GM19240 (cell line): ENCODE measurements at regions not wholly inside any gene's neighbourhood (a gene's known extent, or its start where the extent isn't known, plus 50 kb on each side); places are given as distances from the start of the nearest gene placed in this dataset.
"Not testable (repeated sequence)": the region's sequence is repeated elsewhere in the genome, so short reads cannot be mapped to it uniquely, and the experiment has no call there.

Experiments used
- DNase-seq: peaks from one replicate; pipeline ENCODE4 v3.0.0; 2011; ENCODE audit warnings: low spot score; ENCODE audit not compliant: insufficient read length

DNA sequence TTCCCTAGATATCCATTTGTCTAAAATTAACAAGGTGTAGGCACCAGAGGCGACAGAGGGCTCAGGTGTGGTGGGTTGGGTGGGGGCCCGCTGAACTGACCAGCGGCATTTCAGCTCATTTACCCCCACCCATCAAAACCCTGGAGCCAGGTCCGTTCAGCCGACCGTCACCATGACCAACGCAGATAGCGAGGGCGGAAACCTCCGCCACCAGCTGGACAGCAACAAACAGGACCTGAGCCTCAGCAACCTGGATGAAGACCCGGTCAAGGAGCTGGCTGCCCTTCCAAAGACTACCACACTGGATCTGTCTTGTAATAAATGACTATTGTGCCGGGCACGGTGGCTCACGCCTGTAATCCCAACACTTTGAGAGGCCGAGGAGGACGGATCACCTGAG, 120.8 kb upstream of the LGSN start:
- DNase-seq, result no peak

- no peak for DNase-seq
Measured at GRCh38 chr6:63441266-63441956, 121.6 kb upstream of the LGSN start.

DNA sequence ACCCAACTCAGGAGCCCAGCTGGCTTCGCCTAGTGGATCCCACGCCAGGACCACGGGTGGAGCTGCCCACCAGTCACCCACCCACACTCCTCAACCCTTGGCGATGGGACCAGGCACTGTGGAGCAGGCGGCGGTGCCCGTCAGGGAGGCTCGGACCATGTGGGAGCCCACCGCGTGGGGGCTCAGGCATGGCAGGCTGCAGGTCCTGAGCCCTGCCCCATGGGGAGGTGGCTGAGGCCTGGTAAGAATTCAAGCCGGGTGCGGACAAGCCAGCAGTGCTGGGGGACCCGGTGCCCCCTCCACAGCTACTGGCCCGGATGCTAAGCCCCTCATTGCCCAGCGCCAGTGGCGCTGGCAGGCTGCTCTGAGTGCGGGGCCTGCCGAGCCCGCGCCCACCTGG, 123.1 kb upstream of the LGSN start:
- no peak for DNase-seq

GRCh38 chr6:63444768-63445167, 125.0 kb upstream of the LGSN start:
- DNase-seq, result no peak

DNA sequence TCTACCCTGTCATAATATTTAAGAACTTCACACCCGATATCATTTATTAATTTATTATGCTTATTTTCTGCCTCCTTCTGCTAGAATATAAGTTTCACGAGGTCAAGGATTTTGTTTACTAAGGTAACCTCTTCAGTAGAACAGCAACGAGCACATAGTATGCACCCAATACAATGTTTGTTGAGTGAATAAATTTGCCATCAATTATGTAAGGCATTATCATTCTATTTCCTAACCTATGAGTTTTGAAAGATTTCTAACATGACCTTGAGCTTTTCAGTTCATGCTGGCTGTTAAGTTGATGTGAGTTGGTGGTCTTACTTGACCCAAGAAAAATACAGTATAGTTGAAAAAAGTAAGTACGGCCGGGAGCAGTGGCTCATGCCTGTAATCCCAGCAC, 125.9 kb upstream of the LOC128125822 start:
- DNase-seq, result no peak

DNA sequence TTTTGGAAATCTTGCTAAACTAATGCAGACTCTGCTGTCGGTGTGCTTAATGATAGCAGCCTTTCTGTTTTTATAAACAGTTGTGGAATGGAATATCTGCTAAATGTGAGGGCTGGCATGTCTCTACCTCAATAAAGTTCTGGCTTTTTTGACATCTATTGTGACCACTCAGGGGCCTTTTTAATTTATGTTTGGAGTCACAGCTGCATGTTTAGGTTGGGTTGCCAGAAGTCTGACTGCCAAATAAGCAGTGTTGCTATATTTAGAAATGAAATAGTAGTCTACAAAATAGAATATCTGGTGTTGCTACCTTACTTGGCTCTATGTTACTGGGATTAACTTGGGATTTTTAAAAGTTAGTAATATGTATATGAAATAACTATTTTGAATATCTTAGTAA, 125.1 kb upstream of the LOC128125822 start:
- DNase-seq, result no peak

GRCh38 chr6:63448229-63448628, 124.1 kb upstream of the LOC128125822 start:
- no peak for DNase-seq

DNA sequence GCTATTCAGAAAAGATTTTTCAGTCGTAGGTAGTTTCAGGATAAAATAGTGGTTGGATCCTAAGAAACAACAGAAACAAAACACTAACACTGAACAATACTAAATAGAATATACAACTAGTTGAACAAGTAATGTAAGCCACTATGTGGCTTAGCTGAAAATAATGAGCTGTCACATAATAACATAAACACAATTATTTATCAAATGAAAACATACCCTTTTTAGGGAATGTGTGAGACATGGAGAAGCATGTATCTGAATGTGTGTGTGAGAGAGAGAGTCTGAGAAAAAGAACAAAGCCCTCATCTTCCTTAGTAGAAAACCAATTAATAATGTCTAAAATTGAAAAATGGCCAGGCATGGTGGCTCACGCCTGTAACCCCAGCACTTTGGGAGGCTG, 122.6 kb upstream of the LOC128125822 start:
- no peak for DNase-seq

DNA sequence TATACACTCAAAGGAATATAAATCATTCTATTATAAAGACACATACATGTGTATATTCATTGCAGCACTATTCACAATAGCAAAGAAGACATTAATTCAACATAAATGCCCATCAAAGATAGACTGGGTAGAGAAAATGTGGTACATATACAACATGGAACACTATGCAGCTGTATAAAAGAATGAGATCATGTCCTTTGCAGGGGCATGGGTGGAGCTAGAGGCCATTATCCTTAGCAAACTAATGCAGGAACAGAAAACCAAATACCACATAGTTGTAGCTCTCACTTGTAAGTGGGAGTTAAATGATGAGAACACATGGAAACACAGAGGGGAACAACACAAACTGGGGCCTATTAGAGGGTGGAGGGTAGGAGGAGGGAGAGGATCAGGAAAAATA, 121.0 kb upstream of the LOC128125822 start:
- no peak for DNase-seq

GRCh38 chr6:63452125-63452524, 120.2 kb upstream of the LOC128125822 start:
- no peak for DNase-seq

DNA sequence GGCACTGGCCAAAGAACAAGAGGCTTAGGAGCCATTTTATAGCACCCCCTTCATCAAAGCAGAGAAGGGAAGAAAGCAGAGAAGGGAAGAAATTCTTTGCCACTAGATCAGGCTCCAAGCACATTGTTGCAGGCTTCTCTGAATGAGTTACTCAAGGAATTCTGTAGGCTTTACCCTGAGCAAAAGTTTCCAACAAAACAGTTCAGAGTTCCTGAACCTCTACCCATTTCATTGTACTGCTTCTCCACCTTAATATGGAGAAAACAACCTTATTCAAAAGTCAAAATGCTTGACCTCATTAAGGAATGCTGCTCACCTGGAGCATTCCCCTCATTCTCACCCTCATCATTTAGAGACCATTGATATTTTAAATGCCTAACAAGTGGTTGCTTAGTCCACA, 115.5 kb upstream of the LOC128125822 start:
- no peak for DNase-seq

- no peak for DNase-seq
Measured at GRCh38 chr6:63458480-63459115, 113.7 kb upstream of the LOC128125822 start.

GRCh38 chr6:63459814-63460213, 112.5 kb upstream of the LOC128125822 start:
- no peak for DNase-seq

GRCh38 chr6:63460971-63461370, 111.3 kb upstream of the LOC128125822 start:
- no peak for DNase-seq

GRCh38 chr6:63464060-63464459, 108.2 kb upstream of the LOC128125822 start:
- no peak for DNase-seq

DNA sequence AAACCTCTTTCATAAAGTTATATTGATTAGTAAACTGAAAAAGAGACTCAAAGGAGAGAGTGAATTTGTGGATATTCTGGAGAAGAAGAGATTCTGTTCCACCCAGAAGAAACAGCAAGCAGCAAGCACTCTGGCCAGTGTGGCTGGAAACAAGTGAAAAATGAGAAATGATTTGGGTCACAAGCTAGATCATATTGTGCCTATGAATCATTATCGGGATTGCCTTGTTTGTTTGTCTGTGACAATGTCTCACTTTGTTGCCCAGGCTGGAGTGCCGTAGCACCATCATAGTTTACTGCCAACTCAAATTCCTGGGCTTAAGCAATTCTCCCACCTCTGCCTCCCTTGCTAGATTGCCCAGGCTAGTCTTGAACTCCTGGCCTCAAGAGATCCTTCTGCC, 106.5 kb upstream of the LOC128125822 start:
- DNase-seq, result no peak

DNA sequence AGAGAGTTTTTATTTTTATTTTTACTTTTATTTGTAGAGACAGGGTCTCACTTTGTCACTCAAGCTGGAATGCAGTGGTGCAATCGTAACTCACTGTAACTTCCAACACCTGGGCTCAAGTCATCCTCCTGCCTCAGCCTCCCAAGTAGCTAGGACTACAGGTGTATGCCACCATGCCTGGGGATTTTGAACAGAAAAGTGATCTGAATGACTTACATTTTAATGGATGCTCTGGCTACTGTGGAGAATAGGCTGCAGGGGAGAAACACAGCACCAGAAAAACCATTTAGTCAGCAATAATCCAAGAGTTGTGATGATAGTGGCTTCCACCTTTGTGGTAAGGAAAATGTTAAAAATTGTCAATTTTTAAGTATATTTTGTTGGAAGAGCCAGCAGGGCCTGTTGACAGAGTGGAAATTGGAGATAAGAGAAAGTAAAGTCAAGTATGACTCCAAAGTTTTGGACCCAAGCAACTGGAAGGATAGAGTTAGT, 106.0 kb upstream of the LOC128125822 start:
- DNase-seq, result no peak

- no peak for DNase-seq
Measured at GRCh38 chr6:63467247-63467954, 104.9 kb upstream of the LOC128125822 start.

GRCh38 chr6:63471145-63471544, 101.1 kb upstream of the LOC128125822 start:
- DNase-seq, result not testable (repeated sequence)

GRCh38 chr6:63471654-63472053, 100.6 kb upstream of the LOC128125822 start:
- no peak for DNase-seq

DNA sequence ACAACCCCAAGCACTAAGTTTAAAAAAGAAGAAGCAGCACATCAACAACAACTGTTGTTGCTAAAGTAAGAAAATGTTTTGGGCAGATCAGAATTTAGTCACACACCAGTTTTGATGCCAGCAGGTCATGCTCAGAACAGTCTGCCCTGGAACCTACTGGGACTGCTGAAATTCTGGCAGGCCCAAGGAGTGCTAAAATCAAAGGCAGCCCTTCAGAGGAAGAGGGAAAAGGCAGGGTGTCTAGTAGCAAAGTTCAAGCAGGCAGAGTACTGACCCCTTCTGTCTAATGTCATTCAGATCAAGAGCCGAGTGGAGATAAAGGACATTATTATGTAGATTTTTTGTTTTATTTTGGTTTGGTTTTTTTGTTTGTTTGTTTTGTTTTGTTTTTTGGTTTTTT, 96.6 kb upstream of the LOC128125822 start:
- no peak for DNase-seq

GRCh38 chr6:63476302-63476701, 96.0 kb upstream of the LOC128125822 start:
- no peak for DNase-seq
